ENCODE measurements at regions not wholly inside any gene's neighbourhood (a gene's known extent, or its start where the extent isn't known, plus 50 kb on each side); places are given as distances from the start of the nearest gene placed in this dataset.

- TF ChIP-seq CTCF (IDR thresholded peaks at IDR 0.05), result no peak
- TF ChIP-seq POLR2A (IDR thresholded peaks at IDR 0.05), result no peak
Measured at GRCh38 chr3:5687230-5687629, 499.7 kb downstream of the EDEM1 start.

Data from Peyer's patch (tissue), 4 donors.